OCI-LY3 (cell line): ENCODE measurements at regions not wholly inside any gene's neighbourhood (a gene's known extent, or its start where the extent isn't known, plus 50 kb on each side); places are given as distances from the start of the nearest gene placed in this dataset.

ENCODE experiments used
- EZH2phosphoT487 ChIP-seq: fragments of 200-600 bp; shearing (Covaris generic); IDR thresholded peaks from 2 replicates; pipeline ENCODE4 v1.6.1; 2018; ENCODE audit warnings: antibody characterized with exemption, mixed run types, low read depth
- TF ChIP-seq, protein P1 (sequence below): fragments of 200-600, 300-600 bp; sonication (generic); IDR thresholded peaks from 2 replicates; pipeline ENCODE4 v1.5.1; 2014; ENCODE audit warnings: antibody characterized with exemption, low read length, low read depth

- TF ChIP-seq, protein P1, sequence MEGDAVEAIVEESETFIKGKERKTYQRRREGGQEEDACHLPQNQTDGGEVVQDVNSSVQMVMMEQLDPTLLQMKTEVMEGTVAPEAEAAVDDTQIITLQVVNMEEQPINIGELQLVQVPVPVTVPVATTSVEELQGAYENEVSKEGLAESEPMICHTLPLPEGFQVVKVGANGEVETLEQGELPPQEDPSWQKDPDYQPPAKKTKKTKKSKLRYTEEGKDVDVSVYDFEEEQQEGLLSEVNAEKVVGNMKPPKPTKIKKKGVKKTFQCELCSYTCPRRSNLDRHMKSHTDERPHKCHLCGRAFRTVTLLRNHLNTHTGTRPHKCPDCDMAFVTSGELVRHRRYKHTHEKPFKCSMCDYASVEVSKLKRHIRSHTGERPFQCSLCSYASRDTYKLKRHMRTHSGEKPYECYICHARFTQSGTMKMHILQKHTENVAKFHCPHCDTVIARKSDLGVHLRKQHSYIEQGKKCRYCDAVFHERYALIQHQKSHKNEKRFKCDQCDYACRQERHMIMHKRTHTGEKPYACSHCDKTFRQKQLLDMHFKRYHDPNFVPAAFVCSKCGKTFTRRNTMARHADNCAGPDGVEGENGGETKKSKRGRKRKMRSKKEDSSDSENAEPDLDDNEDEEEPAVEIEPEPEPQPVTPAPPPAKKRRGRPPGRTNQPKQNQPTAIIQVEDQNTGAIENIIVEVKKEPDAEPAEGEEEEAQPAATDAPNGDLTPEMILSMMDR, result no peak
- no peak for TF ChIP-seq EZH2phosphoT487
These were observed 115.2 kb downstream of the DLL1 start for GRCh38 chr6:170175644-170176135.
